Activated CD8-positive, alpha-beta memory T cell treated with anti-CD3 and anti-CD28 coated beads for 36 hours (primary cell): ENCODE measurements at regions not wholly inside any gene's neighbourhood (a gene's known extent, or its start where the extent isn't known, plus 50 kb on each side); places are given as distances from the start of the nearest gene placed in this dataset.

ENCODE experiments used
- CTCF ChIA-PET: fragments of 350-600 bp; sonication (Branson Sonifier 250); formaldehyde crosslinking; loops from one replicate; lab custom pipeline; 2021; ENCODE audit warnings: antibody characterized with exemption; lab: Charles Lee
- POLR2A ChIA-PET: fragments of 350-600 bp; sonication (Branson Sonifier 250); formaldehyde crosslinking; loops from one replicate; lab custom pipeline; 2021; ENCODE audit warnings: antibody characterized with exemption; lab: Charles Lee

DNA sequence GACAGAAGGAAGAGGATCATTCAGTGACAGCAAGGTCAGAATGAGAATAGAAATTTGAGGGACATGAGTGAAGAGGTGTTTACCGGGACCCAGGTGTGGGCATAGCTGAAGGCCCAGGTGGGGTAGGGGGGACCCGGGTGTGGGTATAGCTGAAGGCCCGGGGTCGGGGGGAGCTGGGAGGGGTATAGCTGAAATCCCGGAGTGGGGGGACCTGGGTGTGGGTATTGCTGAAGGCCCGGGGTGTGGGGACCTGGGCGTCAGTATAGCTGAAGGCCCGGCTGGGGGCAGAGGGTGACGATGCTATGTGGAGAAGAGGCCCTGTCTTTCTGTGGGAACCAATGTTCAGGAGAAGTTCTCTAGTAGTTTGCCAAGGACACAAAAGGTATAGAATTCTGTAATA lies 183.0 kb upstream of the PITRM1 start:
- POLR2A ChIA-PET = no interaction called here
- CTCF ChIA-PET = no interaction called here

GRCh38 chr10:3354174-3354900 lies 181.8 kb upstream of the PITRM1 start:
- ChIA-PET CTCF (no interaction called here), POLR2A (no interaction called here)

DNA sequence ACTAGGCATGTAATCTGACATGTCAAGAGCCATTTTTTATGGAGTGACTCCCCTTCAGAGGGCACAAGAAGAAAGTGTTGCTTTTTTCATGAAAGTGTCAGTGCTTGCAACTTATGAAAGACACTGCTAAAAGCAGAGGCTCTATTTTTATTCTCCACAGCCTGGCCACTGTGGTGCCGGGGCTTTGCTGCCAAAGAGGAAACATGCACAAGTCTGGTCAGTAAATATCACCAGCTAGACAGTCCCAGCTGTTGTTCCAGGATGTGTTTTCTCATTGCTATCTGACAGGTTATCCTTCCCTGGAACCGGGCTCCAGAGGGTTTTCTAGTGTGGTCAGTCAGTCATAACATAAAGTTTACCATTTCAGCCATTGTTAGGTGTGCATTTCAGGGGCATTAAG lies 180.7 kb upstream of the PITRM1 start:
- CTCF ChIA-PET = no interaction called here

GRCh38 chr10:3350617-3351258 lies 178.2 kb upstream of the PITRM1 start:
- POLR2A ChIA-PET = no interaction called here
- CTCF ChIA-PET = interaction anchor here (0.5 kb wide), 1 partner anchor 1350 kb away, joined by 3 read pairs; no protein-coding TSS in a partner anchor

More for the DNA sequence above, 180.7 kb upstream of the PITRM1 start:
- POLR2A ChIA-PET = no interaction called here

DNA sequence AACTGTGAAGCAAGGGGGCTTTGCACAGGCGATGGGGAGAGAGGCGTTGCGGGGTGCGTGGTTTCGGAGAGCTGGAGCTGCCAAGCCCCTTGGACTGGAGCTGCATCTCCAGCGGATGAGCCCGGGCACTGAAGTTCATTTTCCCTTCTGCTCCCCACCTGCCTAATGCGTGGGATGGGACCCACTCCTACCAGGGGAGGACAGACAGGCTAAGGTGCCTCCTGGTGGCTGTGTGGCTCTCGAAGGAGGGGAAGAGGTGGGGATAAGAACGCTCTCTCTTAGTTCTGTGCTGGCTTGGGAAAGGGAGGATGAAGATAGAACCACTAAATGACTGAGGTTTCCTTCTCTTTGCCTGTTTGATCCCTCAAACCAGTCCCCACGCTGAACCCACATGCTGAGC lies 177.6 kb upstream of the PITRM1 start:
- POLR2A ChIA-PET = no interaction called here
- CTCF ChIA-PET = interaction anchor here (0.5 kb wide), 1 partner anchor 1351 kb away, joined by 3 read pairs; no protein-coding TSS in a partner anchor

GRCh38 chr10:3348564-3348963 lies 176.0 kb upstream of the PITRM1 start:
- CTCF ChIA-PET = interaction anchor here (0.6 kb wide), 1 partner anchor 52 kb away, joined by 4 read pairs; no protein-coding TSS in a partner anchor

GRCh38 chr10:3347413-3348182 lies 175.0 kb upstream of the PITRM1 start:
- POLR2A ChIA-PET = no interaction called here
- CTCF ChIA-PET = interaction anchor here (0.6 kb wide), 1 partner anchor 51 kb away, joined by 4 read pairs; no protein-coding TSS in a partner anchor

More at GRCh38 chr10:3348564-3348963, 176.0 kb upstream of the PITRM1 start:
- POLR2A ChIA-PET = no interaction called here

DNA sequence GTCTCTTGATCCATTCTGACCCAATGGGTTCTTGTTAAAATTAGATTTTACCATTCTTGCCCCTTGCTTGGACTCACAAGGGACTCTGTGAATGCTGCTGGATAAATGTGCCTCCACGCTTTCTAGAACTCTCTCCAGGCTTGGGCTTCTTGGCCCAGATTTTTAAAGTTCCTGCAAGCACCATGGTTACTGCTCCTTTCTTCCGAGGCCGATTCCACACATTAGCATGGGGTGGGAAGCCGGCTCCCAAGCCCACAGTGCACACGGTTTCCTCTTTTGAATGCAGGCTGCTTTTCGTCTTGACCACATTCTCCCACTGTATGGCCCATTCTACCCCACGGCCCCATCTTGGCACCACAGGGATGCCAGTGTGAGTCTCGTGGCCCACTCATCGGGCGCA lies 174.3 kb upstream of the PITRM1 start:
- POLR2A ChIA-PET = no interaction called here
- CTCF ChIA-PET = no interaction called here

- ChIA-PET POLR2A (no interaction called here), CTCF (no interaction called here)
Observed at GRCh38 chr10:3342771-3343170, 170.2 kb upstream of the PITRM1 start.

- ChIA-PET CTCF (no interaction called here), POLR2A (no interaction called here)
Observed at GRCh38 chr10:3340127-3340730, 167.6 kb upstream of the PITRM1 start.

GRCh38 chr10:3339531-3339950 lies 167.0 kb upstream of the PITRM1 start:
- CTCF ChIA-PET = no interaction called here
- POLR2A ChIA-PET = no interaction called here

GRCh38 chr10:3339121-3339520 lies 166.5 kb upstream of the PITRM1 start:
- ChIA-PET POLR2A (no interaction called here), CTCF (no interaction called here)

DNA sequence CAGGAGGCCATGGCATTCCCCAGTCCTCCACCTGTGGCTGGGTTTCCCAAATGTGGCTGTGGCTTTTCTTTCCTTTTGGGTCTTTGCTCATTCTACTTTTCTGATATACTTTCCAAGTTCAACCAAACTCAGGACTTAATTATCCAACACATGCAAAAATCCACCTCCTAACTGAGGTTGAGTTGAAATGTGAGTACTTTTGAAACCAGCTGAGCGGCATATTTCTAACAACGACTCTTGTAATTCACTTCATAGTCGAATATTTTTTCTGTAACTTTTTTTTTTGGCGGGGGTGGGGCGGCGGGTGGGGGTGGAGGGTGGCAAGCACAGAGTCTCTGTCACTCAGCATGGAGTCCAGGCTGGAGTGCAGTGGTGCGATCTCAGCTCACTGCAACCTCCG lies 165.2 kb upstream of the PITRM1 start:
- POLR2A ChIA-PET = no interaction called here

DNA sequence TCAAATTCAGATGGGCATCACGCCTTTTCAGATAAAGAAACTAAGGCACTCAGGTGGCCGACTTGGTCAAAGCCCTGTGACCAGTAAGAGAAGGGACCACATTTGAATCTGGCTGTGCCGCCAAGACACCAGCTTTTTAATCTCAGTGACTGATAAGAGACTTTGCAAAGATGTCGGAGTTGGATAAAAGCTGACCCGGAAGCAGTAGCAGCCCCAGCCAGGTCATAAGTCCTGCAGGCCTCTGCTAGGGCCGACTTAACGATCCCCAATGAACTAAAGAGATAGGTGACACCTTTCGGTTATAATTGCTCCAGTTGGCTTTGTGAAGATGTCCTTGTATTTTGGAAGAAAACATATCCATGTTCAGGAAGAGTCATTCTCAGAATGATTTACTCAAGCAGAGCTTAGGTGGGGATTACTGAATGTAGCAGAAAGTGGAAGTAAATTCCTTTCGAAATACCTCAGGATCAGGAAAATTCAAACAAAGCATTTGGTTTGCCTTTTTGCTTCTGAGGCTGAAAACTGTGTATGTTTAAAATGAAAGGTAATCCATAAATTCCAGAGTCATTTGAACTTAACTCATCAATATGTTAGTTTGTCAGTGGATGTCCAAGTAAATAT lies 164.2 kb upstream of the PITRM1 start:
- ChIA-PET CTCF (no interaction called here), POLR2A (no interaction called here)

More for the DNA sequence above, 165.2 kb upstream of the PITRM1 start:
- CTCF ChIA-PET = no interaction called here

- CTCF ChIA-PET = interaction anchor here (0.7 kb wide), 1 partner anchor 356 kb away, joined by 3 read pairs; no protein-coding TSS in a partner anchor
- POLR2A ChIA-PET = no interaction called here
Observed at GRCh38 chr10:3333426-3333825, 160.8 kb upstream of the PITRM1 start.

DNA sequence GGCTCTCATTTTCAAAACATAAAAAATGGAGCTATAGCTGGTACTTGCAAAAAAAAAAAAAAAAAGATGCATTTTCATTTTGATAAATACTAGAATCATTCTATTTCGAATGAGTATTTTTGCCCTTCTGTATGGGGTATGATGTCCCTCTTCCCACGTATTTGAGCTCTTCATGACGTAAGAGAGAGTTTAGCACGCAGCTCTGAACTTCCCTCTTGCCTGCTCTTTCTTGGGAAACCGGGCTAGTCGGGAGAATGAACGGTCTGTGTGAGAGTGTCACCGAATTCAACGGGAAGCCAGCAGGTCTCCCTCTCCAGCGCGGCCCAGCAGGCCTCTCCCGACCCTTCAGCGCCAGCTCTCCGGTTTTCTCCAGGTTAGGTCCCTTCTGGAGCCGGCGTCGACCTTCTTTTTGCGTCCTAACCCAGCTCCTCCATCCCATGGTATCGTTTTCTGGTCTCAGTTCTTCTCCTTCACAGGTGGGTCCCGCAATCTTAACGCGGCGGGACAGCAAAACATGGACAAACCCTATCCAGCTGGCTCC lies 159.2 kb upstream of the PITRM1 start:
- ChIA-PET POLR2A (no interaction called here), CTCF (no interaction called here)

DNA sequence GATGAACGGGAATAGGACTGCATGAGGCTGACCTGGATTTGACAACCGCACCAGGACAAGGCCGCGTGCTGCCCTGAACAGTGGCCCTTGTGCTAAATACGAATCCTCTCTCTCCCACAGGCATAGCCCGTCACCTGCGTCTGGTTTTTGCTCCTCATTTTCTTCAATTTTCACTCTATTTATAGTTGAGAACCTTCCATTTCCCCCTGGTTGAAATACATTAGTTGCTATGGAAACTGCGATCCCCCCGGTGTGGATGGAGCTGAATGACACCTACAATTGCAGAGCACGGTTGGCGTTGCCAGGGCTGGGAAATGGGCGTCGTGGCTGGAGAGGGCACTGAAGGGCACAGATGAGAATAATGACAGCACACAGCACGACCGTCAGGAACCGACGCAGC lies 158.6 kb upstream of the PITRM1 start:
- POLR2A ChIA-PET = no interaction called here
- CTCF ChIA-PET = no interaction called here

GRCh38 chr10:3330663-3331062 lies 158.1 kb upstream of the PITRM1 start:
- ChIA-PET POLR2A (no interaction called here), CTCF (no interaction called here)
